ENCODE measurements at regions not wholly inside any gene's neighbourhood (a gene's known extent, or its start where the extent isn't known, plus 50 kb on each side); places are given as distances from the start of the nearest gene placed in this dataset.
A peak's percentile ranks its signal among the peaks of the same experiment; 100 is the strongest.

DNA sequence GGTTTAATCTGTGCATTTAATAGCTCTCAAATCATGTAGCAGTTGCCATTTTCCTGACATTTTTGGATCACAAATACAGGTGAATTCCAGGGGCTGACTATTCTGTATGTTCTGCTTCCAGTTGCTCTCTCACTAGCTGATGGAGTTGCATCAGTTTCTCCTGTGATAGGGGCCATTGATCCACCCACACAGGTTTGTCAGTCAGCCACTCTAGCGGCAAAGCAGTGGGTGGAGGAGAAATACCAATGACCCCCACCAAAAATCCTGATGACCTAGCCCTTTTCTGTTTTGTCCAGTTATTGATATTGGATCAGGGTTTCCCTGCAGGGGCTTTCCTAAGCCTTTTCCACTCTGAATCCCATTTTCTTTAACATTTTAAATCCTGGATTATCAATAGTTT lies 72.3 kb upstream of the BTN3A2 start:
- DNase-seq = no peak

GRCh38 chr6:26294302-26294701 lies 70.7 kb upstream of the BTN3A2 start:
- DNase-seq = no peak

- DNase-seq = peak in 1 of 5 experiments; percentile 25
Measured at GRCh38 chr6:26295691-26296555, 69.1 kb upstream of the BTN3A2 start.

- DNase-seq = no peak
Measured at GRCh38 chr6:26296556-26296856, 68.5 kb upstream of the BTN3A2 start.

DNA sequence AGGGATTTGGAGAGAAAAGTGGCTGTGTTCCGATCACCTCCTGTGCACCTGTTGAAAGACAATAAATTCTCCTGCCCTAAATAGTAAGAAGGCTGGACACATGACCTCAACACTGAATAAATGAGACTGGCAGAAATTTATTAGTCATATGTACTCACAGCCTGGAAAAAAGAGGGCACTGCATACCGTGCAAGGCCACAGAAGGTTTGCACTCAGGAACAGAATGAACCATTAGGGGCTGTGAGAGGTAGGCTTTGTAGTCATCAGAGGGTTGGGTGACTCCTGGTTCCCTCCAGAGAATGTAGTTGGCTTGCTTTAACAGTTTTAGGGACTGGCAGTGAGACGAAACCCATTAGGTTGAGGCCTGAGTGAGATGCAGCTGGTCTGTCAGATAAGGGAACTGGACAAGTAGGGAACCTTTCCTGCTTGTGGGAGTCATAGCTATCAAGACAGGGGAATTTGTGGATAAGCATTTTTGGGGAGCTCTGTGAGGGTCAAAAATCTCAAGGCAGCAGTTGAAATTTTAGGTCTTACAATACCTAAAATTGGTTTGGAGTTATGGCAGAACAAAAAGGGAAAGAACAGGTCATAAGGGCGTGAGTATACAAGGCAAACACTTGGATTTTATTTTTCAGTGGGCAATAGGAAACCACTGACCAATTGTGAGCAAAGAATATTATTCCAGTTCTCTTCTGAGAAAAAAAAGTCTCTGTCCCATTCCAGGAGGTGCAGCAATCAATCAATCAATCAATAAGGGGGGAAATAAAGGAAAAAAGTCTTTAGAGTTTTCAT lies 67.9 kb upstream of the BTN3A2 start:
- DNase-seq = no peak

DNA sequence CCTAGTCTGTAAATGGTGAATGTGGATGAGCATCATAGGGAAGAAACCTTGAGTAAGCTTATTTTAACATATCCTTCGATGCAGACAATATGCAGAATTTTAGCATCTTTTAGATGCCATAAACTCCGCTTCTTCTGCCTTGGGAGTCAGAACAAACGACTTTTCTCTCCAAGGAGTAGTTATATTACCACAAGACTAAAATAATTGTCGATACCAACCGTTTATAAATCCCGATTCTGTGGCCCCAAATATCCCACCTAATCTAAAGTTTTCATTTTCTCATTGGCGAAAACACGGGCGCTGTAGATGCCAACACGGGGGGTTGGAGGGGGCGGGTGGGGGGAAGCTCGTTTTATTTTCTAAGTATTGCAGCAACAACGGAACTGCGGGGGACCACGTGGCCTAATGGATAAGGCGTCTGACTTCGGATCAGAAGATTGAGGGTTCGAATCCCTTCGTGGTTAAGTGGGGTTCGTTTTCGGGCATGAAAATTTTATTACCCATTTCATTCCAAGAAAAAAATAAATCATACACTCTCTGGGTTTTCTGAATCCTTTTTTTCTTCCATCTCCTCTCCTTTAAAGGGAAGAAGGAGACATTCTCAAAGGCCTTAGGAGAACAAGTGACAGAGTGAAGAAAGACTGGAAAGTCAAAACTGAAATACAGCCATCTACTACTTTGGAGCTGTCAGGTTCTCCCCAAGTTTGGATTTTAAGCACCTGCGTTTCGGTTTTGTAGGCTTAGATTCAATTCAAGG lies 65.5 kb upstream of the BTN3A2 start:
- no peak for DNase-seq

- DNase-seq = no peak
Measured at GRCh38 chr6:26300043-26300331, 65.0 kb upstream of the BTN3A2 start.

GRCh38 chr6:26300359-26300758 lies 64.6 kb upstream of the BTN3A2 start:
- DNase-seq = no peak

GRCh38 chr6:26300828-26301227 lies 64.2 kb upstream of the BTN3A2 start:
- DNase-seq = no peak

GRCh38 chr6:26301638-26302037 lies 63.4 kb upstream of the BTN3A2 start:
- no peak for DNase-seq

- DNase-seq = no peak
Measured at GRCh38 chr6:26302941-26303559, 61.9 kb upstream of the BTN3A2 start.

DNA sequence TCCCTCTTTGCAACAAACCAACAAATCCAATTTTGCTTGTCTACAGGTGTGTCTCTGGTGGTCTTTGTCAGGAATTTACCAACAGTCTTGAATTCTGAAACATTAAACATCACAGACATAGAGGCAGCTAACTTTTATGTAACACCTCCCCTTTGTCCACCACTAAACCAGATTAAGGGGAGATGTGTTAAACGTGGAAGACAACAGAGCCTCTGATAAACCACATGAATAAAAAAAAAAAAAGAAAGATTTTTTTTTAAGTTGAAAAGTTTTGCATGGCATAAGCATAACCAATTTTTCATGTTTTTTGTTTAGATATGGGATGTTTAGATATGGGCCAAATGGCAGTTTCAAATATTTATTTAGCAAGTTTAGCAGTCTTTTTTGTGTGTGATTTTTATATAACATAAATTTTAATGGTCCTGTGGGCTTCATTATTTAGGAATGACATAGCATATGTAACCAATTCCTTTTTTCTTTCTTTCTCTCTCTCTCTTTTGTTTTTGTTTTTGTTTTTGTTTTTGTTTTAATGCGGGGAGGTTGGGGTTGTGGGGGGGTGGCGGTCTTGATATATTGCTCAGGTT lies 60.7 kb upstream of the BTN3A2 start:
- peak in 1 of 5 experiments; percentile 44 for DNase-seq

DNA sequence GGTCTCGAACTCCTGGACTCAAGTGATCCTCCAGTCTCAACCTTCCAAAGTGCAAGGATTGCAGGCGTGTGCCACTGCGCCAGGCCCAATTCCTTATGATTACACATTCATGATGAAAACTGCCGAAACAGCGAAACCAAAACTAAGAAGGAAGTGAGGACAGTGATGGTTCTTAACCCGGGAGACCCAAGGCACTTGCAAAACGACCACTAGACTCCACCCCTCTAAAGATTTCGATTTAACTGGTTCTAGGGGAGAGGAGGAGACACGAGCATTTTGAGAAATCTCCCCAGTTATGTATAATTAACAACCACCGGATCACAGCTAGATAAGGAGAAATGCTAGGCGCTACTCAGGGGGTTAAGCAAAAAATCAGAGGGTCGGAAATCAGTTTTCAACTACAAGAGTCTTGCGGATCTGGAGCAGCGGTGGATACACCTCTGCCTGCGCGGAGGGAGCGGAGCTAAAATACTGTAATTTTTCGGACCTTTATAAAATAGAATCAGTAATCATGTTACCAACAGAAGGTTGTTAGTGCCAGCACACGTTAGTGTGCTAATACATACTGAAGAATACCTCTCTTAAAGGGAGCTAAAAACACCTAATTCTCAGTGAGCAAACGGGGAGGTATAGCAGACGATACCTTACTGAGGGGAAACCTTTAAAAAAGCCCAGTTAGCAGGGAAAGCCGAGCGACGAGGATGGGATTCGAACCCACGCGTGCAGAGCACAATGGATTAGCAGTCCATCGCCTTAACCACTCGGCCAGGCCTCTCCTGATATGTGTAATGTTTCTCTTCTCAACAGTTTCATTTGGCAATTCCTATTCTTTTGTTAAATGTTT lies 60.0 kb upstream of the BTN3A2 start:
- peak in 4 of 5 experiments; percentile 56 to 81 (median 60) for DNase-seq

GRCh38 chr6:26305641-26305969 lies 59.4 kb upstream of the BTN3A2 start:
- DNase-seq = no peak

DNA sequence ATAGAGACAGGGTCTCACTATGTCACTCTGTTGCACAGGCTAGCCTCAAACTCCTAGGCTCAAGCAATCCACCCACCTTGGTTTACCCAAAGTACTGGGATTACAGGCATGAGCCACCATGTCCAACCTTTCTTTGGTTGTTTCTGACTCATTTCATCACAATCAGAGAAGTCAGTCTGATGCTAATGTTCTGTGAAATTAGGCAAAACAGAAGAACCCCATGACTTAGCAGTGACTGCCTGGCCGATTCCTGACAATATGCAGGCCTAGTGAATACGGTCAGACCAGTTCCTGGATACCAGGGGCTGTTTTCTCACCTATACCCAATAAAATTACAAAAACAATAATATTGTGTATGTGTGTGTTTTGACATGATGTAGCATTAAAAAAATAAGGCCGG lies 58.8 kb upstream of the BTN3A2 start:
- no peak for DNase-seq

- no peak for DNase-seq
Measured at GRCh38 chr6:26307850-26308249, 57.1 kb upstream of the BTN3A2 start.

- peak in 1 of 5 experiments; percentile 67 for DNase-seq
Measured at GRCh38 chr6:26309731-26310142, 55.3 kb upstream of the BTN3A2 start.

DNA sequence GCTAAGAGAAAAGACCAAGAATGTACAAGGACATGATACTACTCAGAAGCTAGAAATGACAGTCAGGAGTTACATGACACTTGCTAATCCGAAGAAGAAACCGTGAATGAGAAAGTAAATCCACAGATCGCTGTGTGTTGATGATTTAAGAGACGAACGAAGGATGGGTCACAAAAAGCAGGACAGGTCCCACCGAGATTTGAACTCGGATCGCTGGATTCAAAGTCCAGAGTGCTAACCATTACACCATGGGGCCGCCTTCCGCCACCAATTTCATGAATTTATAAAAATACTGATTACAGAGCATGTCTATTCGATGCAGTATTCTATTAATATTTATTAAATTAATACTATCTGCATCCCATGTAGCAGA lies 54.0 kb upstream of the BTN3A2 start:
- peak in 1 of 5 experiments; percentile 61 for DNase-seq

- DNase-seq = peak in 3 of 5 experiments; percentile 35 to 77 (median 48)
Measured at GRCh38 chr6:26311385-26312095, 53.5 kb upstream of the BTN3A2 start.

DNA sequence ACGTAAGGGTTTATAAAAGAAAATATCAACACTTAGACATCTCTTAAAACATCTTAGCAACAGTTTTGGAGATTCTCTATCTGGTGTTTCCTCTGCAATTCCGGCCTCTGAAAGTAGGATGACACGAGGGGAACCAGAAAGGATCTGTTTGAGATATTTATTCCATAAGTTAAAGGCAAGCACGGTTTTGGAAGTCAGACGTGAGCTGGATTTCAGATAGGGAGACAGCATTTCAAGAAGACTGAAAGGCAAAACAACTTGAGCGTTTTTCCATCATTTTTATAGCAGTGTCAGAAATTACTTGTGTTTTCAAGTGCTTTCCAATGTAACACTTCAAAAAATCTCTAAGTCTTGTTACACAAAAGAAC lies 52.9 kb upstream of the BTN3A2 start:
- no peak for DNase-seq

All from T-helper 2 cell (primary cell).